ENCODE measurements at regions not wholly inside any gene's neighbourhood (a gene's known extent, or its start where the extent isn't known, plus 50 kb on each side); places are given as distances from the start of the nearest gene placed in this dataset.
A peak's percentile ranks its signal among the peaks of the same experiment; 100 is the strongest.

- intact Hi-C loops (cut with DNase I): no loop called here
- ATAC-seq (peak in 3 of 4 donors; percentile 37 to 63 (median 58)), DNase-seq (peak in 1 of 5 donors; percentile 48)
- no peak overlapping the region for H3K4me3 ChIP-seq
- H3K27me3 ChIP-seq: peaks cover 0 to 3% (median 0%) of the 10 kb centered on the region in 9 donors
- H3K9me3 ChIP-seq: peaks cover 0 to 3% (median 0%) of the 10 kb centered on the region in 12 donors
- peaks cover 0 to 6% (median 0%) of the 10 kb centered on the region in 12 donors for H3K4me1 ChIP-seq
- TF ChIP-seq POLR2A (IDR thresholded peaks at IDR 0.05): no peak
- TF ChIP-seq, protein P1, sequence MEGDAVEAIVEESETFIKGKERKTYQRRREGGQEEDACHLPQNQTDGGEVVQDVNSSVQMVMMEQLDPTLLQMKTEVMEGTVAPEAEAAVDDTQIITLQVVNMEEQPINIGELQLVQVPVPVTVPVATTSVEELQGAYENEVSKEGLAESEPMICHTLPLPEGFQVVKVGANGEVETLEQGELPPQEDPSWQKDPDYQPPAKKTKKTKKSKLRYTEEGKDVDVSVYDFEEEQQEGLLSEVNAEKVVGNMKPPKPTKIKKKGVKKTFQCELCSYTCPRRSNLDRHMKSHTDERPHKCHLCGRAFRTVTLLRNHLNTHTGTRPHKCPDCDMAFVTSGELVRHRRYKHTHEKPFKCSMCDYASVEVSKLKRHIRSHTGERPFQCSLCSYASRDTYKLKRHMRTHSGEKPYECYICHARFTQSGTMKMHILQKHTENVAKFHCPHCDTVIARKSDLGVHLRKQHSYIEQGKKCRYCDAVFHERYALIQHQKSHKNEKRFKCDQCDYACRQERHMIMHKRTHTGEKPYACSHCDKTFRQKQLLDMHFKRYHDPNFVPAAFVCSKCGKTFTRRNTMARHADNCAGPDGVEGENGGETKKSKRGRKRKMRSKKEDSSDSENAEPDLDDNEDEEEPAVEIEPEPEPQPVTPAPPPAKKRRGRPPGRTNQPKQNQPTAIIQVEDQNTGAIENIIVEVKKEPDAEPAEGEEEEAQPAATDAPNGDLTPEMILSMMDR (IDR thresholded peaks at IDR 0.05): no peak
- H3K27ac ChIP-seq: no peak overlapping the region
- 56 to 78% (median 62%) methylated on average over 16 of the region's 16 CpGs for WGBS, 4 donors
- no peaks in the 10 kb centered on the region for H3K36me3 ChIP-seq
Observed at GRCh38 chr16:86968866-86969265, 348.3 kb downstream of the C16orf95 start.

DNA sequence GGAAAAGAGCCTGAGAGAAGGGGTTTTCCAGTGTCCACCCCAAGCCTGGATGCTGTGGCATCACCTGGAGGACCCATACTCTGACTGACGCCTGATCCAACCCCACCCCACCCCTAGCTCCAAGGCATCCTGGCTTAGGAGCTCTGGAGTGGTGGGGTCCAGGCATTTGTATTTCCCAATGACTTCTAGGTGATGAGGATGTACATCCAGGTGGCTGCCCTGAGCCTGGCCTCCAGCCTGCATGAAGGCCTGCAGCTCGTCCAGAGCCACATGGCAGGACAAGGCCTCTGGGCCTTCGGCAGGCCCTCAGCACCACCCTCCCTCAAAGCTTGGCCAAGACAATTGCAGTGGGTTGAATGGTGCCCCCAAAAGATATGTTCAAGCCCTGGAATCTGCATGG lies 347.5 kb downstream of the C16orf95 start:
- Histone ChIP-seq H3K27ac (no peak overlapping the region), H3K4me3 (no peak overlapping the region), H3K4me1 (peaks cover 0 to 6% (median 0%) of the 10 kb centered on the region in 12 donors), H3K9me3 (peaks cover 0 to 5% (median 0%) of the 10 kb centered on the region in 12 donors), H3K36me3 (no peaks in the 10 kb centered on the region), H3K27me3 (no peaks in the 10 kb centered on the region)
- DNase-seq (no peak), ATAC-seq (no peak)
- WGBS, 4 donors: 87 to 98% (median 94%) methylated on average over 3 of the region's 3 CpGs
- TF ChIP-seq, protein P1 (IDR thresholded peaks at IDR 0.05): no peak
- TF ChIP-seq POLR2A (IDR thresholded peaks at IDR 0.05): no peak
- intact Hi-C loops (cut with DNase I): no loop called here

- Histone ChIP-seq H3K9me3 (peaks cover 0 to 5% (median 0%) of the 10 kb centered on the region in 12 donors), H3K4me1 (peaks cover 0 to 6% (median 0%) of the 10 kb centered on the region in 12 donors), H3K36me3 (no peaks in the 10 kb centered on the region), H3K27me3 (no peaks in the 10 kb centered on the region), H3K4me3 (no peak overlapping the region), H3K27ac (no peak overlapping the region)
- no peak for ATAC-seq
- 86 to 97% (median 93%) methylated on average over 6 of the region's 6 CpGs for WGBS, 4 donors
- TF ChIP-seq, protein P1 (IDR thresholded peaks at IDR 0.05): no peak
- no peak for TF ChIP-seq POLR2A (IDR thresholded peaks at IDR 0.05)
- DNase-seq: no peak
- intact Hi-C loops (cut with DNase I): no loop called here
Observed at GRCh38 chr16:86970279-86970678, 346.9 kb downstream of the C16orf95 start.

GRCh38 chr16:86970726-86971125 lies 346.5 kb downstream of the C16orf95 start:
- Histone ChIP-seq H3K4me1 (peaks cover 0 to 8% (median 0%) of the 10 kb centered on the region in 12 donors), H3K27me3 (no peaks in the 10 kb centered on the region), H3K27ac (no peak overlapping the region), H3K9me3 (peaks cover 0 to 5% (median 0%) of the 10 kb centered on the region in 12 donors), H3K36me3 (no peaks in the 10 kb centered on the region), H3K4me3 (no peak overlapping the region)
- intact Hi-C loops (cut with DNase I): no loop called here
- no peak for DNase-seq
- WGBS, 4 donors: 56 to 84% (median 79%) methylated on average over 4 of the region's 4 CpGs
- no peak for ATAC-seq
- TF ChIP-seq, protein P1 (IDR thresholded peaks at IDR 0.05): no peak
- TF ChIP-seq POLR2A (IDR thresholded peaks at IDR 0.05): no peak

Data from heart left ventricle (tissue), 16 donors.